Embryonic facial prominence (tissue), 1 donor: ENCODE measurements at regions not wholly inside any gene's neighbourhood (a gene's known extent, or its start where the extent isn't known, plus 50 kb on each side); places are given as distances from the start of the nearest gene placed in this dataset.
"Not testable (repeated sequence)": the region's sequence is repeated elsewhere in the genome, so short reads cannot be mapped to it uniquely, and the experiment has no call there.

Source experiments
- DNase-seq: peaks from one replicate; pipeline ENCODE4 v3.0.0-alpha.2; 2016; ENCODE audit errors: extremely low spot score

DNA sequence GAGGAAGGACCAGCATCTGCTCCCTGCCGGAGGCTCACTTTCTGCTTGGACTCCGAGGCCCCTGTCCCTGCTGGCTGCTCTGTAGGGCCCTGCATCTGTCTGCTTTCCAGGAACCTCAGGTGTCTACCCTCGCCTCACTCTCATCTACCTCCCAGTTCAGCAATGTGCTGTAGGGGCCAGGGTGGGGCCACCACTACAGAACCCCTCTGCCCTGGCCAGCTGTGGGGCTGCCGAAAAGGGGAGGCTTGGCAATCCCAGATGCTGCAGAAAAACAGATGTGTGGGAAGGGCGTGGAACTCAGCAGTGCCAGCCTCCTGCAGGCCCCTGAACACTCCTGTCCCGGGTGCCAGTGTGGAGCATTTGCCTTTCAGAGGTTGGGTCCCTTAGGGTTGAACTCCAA is 80.1 kb upstream of the ZNF469 start:
- DNase-seq, result no peak

DNA sequence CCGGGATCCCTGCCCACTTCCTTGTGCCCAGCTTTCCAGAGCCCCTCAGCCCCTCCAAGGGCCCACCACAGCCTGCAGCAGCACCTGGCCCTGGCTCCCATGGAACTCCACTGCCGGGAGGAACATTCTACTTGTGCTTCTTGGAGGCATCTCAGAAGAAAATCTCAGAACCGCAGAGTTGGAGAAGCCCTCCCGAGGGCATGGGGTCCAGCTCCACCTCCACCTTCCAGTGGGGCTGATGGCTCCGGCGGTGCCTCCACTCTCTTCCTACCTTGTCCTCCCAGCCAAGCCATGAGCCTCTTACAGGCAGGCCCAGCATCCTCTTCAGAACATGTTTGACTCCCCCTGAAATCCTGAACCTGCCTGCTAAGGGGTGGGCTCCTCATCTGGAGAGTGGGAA is 79.4 kb upstream of the ZNF469 start:
- no peak for DNase-seq

DNA sequence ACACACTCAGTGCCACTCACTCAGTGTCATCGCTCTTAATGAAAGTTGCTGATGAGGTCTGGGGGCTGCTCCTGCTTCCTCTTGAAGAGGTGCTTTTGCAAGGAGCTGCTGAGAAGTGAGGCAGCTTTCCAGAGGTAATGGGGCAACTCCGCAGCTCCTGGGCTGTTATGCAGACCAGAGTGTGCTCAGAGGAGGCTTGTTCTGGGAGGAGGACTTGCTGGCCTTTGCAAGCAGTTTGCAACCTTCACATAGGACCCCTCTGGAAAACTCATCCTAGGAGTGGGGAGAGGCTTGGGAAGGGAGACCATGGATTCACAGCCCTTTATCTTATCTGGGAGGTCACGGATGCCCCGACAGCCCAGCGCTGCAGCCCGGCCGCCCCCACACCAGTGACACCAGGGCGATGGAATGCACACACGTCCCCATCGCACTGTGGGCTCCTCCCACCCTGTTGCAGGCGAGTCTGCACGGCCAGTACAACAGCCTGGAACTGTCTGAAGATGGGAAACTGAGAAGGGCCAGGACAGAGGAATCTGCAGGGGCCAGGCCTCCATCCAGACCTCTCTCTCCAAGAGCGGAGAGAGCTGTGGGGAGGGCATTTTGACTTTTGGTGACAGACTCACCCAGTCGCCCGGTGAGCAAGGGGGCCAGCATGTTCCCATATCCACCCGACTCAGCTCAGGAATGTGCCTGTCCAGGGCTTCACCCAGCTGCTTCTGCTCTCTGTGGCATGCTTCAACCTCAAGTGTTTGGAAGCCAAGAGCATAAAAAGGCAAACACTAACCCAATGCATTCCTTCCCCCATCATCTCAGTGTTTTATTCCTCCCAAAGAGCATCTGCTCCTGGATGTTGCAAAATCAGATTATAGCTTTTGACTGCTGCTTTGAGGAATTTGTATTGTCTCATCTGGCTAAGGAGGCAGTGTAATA is 78.6 kb upstream of the ZNF469 start:
- no peak for DNase-seq

DNA sequence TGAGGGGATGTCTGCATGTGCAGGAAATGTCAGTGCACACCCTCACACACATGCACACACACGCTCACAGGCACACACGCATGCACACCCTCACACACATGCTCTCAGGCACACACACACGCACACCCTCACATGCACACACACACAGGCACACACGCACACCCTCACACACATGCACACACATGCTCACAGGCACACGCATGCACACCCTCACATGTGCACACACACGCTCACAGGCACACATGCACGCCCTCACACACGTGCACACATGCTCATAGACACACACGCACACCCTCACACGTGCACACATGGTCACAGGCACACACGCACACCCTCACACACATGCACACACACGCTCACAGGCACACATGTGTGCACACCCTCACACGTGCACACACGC is 77.6 kb upstream of the ZNF469 start:
- no peak for DNase-seq

DNA sequence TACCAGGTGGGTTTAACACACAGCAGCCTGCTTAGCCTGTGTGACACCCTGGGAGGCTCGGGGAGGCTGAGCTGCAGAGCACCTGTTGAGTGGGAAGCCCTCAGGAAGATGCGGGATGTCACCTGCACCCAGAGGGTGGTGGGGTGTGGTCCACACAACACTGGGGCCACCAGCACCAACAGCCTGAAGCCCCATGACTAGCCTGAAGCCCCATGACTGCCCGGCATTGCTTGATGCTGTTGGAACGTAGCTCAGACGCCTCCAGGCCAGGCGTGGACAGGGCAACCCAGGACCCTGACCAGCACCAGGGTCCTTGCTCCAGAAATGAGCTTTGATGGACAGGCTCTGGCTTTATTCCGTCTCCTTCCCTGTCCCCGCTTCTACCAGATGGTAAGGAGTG is 76.3 kb upstream of the ZNF469 start:
- DNase-seq, result no peak

DNA sequence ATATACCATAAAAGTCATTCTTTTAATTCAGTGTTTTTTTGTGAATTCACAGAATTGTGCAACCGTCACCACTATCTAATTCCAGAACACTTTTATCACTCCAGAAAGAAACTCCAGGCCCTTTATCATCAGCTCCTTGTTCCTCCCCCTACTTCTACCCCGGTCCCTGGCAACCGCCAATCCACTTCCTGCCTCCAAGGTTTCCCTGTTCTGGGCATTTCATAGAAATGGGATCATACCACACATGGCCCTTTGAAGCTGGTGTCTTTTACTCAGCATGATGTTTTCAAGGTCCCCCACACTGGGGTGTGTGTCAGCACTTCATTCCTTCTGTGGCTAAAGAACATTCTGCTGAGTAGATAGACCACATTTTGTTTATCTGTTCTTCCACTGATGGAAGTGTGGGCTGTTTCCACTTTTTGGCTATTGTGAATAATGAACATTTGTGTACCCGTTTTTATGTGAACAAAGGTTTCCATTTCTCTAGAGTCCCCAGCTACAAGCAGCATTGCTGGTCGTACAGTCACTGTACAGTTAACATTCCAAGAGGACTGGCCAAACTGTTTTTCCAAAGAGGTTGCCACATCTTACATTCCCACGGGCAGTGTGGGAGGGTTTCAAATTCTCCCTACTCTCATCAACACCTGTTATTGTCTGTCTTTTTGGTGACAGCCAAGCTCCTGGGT is 75.8 kb upstream of the ZNF469 start:
- DNase-seq, result no peak

DNA sequence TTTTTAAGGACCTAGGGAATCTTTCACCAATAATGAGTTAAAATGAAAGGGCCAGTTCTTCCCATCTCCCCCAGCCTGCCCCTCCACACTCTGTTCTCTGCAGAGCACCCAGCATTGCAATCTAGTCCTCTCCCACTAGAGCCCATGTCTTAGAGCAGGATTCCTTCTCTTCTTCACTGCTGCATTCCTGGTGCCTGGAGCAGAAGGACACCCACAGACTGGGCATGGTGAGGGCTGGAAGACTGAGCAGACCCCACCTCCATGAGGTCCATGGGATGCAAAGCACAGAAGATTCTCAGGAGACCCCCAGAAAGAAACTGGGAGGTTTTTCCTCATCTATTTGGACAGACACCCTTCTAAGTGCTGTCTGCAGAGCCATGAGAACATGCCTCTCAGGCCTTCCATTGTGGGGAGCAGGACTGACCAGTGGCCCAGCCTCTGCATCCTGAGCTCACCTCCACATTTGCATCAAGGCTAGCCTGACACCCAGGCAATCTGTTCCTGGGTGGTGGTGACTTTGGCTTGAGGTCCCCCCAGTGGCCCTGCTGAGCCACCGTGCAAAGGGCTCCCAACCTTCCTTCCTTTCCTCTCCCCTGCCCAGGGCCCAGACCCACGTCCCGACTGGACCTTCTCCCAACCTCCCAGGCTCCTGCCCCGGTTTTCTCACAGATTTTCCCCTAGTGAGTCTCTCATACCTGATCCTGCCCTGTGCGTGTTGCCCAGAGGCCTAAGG is 74.2 kb upstream of the ZNF469 start:
- no peak for DNase-seq

DNA sequence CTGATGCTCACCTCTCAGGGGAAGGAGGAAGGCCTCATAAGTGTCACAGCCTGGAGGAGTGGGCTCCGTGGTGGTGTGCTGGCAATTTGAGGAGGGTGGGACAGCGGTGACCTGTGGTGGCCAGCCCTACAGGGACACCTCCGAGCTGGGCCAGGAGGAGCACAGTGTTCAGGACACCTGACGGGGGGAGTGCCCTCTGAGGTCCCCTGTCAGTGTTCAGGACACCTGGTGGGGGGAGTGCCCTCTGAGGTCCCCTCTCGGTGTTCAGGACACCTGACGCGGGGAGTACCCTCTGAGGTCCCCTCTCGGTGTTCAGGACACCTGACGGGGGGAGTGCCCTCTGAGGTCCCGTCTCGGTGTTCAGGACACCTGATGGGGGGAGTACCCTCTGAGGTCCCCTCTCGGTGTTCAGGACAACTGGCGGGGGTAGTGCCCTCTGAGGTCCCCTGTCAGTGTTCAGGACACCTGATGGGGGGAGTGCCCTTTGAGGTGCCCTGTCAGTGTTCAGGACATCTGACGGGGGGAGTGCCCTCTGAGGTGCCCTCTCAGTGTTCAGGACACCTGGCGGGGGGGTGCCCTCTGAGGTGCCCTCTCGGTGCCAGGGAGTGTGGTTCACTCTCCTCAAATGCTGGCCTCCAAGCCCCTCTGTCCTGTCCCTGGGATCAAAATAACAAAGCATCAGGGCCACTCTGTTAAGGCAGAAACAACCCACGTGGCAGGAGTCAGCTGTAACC is 73.4 kb upstream of the ZNF469 start:
- no peak for DNase-seq

DNA sequence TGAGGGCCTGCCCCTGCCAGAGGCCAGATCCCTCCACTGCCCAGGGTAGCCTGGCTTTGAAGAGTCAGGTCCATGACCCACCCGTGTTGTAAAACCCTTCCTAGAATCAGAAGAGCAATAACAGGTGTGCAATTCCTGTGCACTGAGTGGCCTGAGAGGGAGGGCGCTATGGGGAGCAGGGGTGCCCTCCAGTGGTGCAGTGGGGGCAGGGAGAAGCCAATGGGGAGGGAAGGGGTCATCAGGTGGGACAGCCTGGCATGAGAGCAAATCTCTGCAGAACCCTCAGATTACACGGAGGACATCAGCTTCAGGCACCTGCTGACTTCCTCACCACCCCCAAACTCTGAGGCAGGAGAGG is 72.9 kb upstream of the ZNF469 start:
- no peak for DNase-seq

DNA sequence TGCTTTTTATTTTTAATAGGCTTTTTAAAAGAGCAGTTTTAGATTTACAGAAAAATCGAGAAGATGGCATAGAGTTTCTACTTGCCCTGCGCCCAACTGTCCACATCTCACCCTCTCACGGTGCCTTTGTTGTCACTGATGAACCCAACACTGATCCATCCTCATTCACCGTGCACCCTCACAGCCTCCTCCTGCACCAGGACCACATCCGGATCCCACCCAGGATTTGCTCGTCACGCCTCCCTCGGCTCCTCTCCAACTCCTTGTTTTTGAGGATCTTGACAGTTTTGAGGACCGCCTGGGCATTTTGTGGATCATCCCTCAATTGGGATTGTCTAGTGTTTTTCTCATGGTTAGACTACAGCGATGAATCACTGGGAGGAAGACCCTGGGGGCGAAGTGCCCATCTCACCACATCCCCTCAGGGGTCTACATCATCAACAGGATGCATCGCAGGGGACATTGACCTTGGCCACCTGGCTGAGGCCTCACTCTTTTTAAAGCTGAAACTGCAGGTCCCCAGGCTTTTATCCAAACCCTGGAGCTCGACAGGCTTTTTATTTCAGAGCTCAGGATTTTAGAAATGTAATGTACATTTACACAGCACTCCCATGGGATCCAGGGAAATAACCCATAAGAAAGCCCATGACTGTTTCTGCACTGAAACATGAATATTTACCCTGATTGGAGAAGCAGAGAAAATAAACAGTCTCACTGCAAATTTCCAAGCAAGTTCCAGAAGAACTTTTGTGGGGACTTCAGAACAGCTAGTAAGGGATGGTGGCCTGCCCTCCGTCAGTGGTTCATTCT is 71.8 kb upstream of the ZNF469 start:
- DNase-seq, result no peak

DNA sequence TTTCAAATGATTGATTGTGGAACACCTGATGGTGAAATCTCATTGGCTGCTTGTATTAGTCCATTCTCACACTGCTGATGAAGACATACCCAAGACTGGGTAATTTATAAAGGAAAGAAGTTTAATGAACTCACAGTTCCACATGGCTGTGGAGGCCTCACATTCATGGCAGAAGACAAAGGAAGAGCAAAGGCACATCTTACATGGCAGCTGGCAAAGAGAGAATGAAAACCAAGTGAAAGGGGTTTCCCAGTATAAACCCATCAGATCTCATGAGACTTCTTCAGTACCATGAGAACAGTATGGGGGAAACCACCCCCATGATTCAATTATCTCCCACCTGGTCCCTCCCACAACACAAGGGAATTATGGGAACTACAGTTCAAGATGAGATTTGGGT is 70.9 kb upstream of the ZNF469 start:
- DNase-seq, result not testable (repeated sequence)

DNA sequence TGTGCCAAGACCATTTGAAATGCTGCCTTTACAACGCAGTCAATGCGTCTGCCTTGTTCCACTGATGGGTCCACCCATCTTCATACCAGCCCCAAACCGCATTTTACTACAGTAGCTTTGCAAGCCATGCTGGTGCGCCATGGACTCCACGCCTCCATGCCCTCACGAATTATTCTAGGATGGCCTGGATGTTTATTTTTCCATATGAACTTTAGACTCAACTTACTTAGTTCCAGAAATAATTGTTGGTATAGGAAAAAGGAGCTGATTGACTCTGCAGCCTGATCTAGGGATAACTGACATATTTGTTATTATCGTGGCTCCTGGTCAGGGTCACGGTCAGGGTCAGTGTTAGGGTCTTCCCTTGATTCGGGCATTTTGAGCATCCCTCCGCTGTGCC is 70.0 kb upstream of the ZNF469 start:
- DNase-seq, result no peak

DNA sequence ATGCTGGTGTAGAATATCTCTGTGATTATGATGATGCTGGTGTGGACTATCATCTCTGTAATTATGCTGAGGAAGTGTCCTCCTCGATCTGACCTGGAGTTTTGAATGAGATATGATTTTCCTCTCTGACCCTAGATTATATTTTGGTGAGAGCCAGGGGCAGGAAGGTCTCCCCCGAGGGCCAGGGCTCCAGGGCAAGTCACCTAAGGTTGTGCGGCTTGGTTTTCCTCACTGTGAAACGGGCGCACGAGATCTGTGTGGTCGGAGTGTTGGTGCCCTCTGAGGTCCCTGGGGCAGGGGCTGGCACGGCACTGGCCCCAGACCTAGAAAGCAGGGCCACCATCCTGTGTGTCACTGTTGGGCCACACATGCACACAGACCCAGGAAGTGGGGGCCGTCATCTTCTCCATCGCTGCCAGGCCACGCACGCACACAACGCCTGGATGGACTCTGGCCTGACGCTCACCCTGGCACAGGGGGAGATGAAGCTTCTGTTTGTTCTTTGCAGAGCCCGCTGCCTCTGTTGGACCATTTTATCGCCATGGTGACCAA is 67.7 kb upstream of the ZNF469 start:
- DNase-seq, result no peak

DNA sequence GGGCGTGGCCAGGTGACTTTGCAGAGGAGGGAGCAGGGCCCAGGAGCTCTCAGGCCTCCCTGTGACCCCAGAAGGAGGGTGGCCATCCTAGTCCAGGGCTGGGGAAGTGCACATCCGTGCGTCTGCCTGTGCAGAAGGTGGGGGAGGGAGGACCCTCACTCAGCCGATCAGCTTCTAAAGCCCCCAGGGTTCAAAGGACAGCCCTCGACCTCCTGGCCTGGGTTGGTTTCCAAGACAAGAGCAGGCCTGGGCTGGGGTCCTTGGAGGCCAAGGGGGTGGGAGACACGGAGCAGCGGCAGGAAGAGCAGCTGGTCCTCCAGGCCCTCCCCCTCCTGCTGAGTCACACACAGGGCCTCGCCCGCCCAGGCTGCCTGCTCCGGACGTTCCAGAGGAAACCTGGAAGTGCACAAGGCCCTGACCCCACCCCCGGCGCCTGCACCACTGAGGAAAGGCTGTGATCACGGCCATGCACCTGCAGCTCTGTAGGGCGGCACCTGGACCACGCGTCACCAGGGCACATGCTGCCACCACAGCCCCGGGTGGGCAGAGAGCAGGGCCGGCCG is 67.1 kb upstream of the ZNF469 start:
- no peak for DNase-seq

DNA sequence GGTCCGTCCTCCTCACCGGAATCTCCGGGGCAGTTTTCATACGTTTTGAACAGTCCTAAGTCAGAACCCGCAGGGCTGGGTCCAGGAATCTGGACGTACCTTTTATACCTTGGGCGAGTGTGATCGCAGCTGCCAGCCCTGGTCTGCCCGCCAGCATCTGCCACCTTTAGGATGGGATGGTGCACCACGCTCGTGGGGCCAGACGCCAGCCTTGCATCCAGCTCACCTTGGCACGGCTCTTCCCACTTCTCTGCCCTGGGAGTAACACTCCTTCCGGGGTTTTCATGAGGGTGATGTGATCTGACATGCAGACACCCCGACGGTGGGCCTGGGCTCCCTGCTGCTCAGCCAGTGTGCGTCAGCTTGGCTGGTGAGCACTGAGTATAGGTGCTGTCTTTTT is 66.6 kb upstream of the ZNF469 start:
- DNase-seq, result no peak

DNA sequence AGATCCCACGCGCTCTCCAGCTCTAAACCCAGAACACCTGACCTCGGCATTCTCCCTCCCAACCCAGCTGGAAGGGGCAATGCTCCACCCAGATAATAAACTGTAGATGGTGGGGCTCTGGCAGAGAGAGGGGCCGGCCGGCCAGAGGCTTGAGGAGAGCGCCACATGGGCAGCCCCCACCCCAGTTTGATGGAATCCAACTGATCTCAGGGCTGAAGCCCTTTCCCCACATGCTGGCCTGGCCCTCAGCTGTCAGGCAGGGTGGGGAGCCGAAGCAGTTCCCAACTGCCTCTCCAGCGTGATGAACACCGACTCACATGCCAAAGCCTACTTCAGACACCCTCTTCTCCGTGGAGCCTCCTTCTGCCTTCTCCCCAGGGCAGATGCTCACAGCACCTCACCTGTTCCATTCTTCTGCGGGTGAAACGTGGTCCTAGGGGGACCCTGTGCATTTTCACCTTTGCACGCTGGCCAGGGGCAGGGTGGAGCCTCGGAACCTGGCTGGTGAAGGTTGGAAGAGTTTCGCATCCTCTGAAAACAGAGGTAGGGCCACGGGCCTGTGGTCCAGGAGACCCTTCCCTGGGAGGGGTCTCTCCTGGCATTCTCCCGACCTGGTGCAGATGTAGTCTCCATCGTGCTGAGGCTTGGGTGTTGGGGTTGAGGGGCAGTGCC is 65.7 kb upstream of the ZNF469 start:
- no peak for DNase-seq

DNA sequence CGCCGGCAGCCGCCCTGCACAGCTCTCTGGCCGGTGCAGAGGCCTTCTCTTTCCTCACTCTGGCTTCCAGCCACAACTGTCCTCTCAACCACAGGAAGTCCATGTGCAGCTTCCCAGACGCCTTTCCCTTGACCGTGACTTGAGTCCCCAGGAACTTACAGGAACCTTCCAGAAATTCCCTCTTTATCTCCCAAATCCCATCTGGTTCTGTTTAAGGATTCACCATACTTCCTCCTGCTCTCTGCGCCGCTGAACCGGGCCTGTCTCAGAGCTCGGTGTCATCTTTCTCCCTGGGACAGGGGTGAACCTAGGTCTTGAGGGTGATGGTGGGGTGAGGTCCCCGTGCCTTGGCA is 65.2 kb upstream of the ZNF469 start:
- DNase-seq, result no peak

DNA sequence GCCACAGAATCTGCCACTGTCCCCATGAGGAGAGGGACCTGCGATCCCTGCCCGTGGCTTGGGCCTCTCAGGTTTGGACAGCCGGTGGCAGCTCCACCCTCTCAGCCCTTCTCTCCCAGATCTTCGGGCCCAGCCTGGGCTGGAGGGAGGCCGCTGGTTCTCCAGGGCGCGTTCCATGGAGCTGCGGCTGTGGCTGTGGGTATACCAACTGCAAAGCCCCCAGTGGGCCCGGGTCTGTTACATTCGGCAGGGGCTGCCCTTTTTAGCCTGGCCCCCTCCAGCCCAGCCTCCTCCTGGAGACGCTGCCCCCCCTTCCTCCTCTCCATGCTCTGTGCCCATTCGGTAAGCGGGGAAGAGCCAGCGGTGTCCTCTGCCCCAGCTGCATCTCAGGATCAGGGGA is 64.7 kb upstream of the ZNF469 start:
- no peak for DNase-seq

DNA sequence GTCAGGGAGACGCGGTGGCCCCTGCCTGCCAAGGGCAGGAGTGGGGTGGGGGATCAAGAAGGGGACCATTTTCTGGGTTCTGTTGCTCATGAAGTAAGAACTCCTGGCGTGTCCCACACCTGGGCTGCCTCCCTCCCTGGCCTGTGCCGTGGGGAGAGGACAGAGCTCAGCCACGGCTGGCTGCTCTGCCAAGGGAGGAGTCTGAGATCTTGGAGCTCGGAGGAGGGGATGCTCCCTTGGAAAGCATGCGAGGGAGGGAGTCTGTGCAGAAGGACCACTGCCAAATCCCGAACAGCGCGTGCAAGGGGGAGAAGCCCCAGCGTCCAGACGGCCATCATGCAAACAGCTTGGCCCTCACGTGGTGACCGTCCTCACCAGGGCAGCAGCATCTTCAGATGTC is 64.2 kb upstream of the ZNF469 start:
- no peak for DNase-seq
